ENCODE measurements at regions not wholly inside any gene's neighbourhood (a gene's known extent, or its start where the extent isn't known, plus 50 kb on each side); places are given as distances from the start of the nearest gene placed in this dataset.

DNA sequence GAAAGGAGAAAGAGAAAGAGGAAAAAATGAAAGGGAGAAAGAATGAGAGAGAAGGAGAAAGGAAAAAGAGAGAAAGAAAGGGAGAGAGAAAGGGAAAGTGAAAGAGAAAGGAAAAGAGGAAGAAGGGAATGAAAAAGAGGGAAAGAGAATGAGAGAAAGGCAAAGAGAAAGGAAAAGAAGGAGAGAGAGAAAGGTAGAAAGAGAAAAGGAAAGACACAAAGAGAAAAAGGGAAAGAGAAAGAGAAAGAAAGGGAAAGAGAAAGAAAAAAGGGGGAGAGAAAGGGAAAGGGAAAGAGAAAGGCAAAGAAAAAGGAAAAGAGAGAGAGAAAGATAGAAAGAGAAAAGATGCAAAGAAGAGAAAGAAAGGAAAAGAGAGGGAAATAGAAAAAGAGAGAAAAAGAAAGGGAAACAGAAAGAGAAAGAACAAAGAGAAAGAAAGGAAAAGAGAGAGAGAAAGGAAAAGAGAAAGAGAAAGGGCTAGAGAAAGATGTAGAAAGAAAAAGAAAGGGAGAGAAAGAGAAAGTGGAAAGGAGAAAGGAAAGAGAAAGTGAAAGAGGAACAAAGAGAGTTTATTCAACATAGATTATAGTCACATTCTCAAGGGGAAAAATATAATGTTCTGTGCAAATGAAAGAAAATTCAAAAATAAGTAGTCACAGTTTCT lies 165.2 kb downstream of the TMEM38B start:
- DNase-seq (ENCODE audit: low read depth, low spot score): no peak
- no peak overlapping the region for H3K27ac ChIP-seq

DNA sequence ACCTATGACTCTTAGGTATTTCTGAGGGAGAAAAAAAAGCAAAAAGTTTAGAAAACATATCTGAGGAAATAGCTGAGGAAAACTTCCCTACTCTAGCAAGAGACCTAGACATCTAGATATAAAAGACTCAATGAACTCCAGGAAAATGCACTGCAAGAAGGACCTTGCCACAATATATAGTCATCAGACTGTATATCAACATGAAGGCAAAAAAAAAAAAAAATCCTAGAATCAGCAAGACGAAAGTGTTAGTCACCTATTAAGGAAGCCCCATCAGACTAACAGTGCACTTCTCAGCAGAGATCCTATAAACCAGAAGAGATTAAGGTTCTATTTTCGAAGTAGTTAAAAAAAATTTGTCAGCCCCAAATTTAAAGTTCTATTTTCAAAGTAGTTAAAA lies 166.2 kb downstream of the TMEM38B start:
- DNase-seq (ENCODE audit: low read depth, low spot score): no peak
- no peak overlapping the region for H3K27ac ChIP-seq

DNA sequence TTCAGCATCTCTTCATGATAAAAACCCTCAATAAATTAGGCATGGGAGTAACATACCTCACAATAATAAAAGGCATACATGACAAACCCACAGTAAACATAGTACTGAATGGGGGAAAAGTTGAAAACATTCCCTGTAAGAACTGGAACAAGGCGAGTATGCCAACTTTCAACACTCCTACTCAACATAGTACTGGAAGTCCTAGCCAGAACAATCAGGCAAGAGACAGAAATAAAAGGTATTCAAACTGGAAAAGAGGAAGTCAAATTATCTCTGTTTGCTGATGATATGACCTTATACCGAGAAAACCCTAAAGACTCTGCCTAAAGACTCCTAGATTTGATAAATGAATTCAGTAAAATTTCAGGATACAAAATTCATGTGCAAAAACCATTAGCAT lies 167.6 kb downstream of the TMEM38B start:
- H3K27ac ChIP-seq: no peak overlapping the region
- DNase-seq (ENCODE audit: low read depth, low spot score): no peak

DNA sequence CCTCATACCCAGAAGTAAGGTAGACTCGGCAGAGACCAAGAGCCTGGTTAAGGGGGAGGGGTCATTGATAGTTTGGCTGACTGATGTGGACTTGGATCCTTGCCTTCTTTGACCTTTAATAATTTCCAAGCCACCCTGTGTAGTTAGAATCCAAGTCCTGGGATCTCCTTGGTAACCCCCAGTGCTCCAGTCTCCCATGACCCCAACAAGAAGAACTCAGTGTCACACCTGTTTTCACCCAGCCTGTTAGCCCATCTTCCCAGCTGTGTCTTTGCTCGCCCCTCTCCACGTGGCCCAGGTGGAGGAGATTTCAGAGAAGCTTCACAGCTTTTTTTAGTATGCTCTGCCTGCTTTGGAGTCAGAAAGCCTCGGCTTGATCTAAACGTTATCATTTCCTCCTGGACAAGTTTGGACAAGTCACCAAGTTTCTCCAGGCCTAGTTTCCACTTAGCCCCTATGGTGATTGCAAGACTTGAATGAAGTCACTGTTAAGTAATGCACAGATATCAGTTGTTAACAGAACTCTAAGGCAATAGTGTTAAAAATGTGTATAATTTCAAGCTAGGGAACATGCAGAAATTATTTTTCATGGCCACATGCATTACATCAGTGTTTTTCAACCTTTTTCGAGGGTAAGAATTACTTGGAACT lies 170.0 kb downstream of the TMEM38B start:
- peak; percentile 40 for DNase-seq (ENCODE audit: low read depth, low spot score)
- peak overlapping the region; percentile 11 for H3K27ac ChIP-seq

DNA sequence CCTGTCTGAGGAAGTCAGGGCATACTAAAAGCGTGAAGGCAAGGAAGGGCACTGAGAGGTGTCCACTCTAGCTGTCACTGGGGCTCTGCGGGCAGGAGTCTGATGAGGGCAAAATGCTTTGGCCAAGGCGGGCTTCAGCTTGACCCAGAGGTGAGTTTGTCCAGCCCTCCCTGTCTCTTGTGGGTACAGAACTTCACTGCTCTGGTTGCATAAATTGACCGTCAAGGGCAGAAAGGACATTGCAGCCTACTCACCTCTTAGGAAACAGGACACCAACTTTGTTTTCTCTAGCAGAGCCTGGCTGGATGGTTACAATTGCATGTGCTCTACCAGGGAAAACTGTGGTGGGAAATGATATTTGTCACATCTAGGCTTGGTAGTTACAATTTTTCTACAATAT lies 170.9 kb downstream of the TMEM38B start:
- H3K27ac ChIP-seq: no peak overlapping the region
- DNase-seq (ENCODE audit: low read depth, low spot score): no peak

DNA sequence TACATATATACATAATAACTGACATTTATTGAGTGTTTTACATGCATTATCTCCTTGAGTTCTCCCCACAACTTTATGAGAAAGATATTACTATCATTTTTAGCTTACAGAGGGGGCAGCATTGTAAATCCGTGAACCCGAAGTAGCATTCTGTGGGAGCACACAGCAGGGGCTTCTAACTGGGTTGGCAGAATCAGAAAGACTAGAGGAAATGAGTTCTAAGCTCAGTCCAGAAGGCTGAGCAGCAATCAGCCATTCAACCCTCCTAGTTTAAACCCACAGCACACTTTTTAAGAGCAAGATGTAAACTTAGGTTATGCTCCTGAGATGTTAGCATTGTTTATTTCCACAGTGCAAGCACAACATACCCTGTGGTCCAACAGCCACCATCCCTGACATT lies 177.2 kb downstream of the TMEM38B start:
- no peak overlapping the region for H3K27ac ChIP-seq
- DNase-seq (ENCODE audit: low read depth, low spot score): no peak

DNA sequence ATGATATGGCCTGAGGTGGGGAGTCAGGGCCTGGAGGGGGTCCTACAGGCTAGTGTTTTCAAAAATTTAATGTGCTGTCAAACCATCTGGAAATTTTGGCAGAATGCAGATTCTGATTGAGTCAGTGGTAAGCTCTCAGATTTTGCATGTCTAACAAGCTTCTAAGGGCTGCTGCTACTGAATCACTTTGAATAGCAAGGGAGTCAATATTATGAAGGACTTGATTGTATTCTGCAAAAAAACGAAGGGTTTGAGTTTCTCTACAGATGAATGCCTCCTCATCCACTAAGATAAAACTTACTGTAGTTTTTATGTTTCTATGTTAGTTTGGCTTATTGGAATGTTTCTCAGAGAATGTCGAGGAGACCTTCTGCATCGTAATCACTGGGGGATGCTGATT lies 179.5 kb downstream of the TMEM38B start:
- H3K27ac ChIP-seq: no peak overlapping the region
- DNase-seq (ENCODE audit: low read depth, low spot score): no peak

DNA sequence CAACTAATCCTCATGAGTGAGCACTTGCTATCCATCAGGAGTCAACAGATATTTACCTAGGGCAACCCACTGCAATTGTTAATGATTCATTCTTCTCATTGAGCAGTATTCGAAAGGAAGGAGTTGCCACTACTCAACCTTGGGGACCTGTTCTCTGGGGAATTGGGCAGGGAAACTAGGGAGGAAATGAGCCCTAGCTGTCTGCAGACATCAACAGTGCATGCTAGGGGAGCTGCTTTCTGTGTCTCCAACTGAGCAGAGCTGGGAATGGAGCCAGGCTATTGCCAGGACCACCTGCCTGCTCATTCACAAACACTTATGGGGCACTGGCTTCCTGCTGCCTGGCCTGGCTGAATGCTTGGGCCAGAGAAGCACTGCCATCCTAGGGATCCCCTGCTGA lies 183.4 kb downstream of the TMEM38B start:
- H3K27ac ChIP-seq: no peak overlapping the region
- DNase-seq (ENCODE audit: low read depth, low spot score): no peak

DNA sequence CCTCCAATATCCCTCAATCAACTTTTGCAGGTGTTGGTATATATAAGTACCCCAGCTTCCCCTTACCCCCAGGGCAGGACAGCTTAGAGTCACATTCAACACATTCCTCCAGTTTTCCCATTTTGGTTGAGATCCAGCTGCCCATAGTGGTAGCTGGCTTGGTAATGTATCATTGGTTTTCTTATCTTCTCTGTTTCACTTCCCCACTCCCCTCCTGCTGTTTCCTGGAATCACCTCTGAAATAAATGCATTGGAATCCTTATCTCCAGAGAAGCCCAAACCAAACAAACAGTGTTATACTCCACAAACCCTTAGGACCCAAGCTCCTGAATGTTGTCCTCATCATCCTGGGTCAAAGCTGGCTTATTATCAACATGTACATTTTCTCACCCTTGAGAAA lies 184.8 kb downstream of the TMEM38B start:
- H3K27ac ChIP-seq: no peak overlapping the region
- DNase-seq (ENCODE audit: low read depth, low spot score): no peak

DNA sequence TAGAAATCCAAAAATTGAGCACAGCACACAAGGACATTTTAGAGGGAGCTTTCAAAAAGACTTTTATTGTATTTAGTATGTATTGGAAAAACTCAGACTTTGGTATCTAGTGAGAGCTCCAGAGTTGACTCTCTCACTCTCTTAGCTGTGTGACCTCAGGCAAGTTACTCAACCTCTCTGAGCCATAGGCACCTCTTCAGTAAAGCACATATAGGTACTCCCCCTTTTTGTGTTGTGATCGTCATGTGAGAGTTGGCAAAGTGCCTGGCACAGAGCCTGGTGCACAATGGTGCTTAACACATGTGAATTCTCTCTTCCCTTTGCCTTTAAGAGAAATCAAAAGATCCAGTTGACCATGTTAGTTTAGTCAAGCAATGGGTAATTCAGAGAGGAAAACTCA lies 186.2 kb downstream of the TMEM38B start:
- H3K27ac ChIP-seq: no peak overlapping the region
- no peak for DNase-seq (ENCODE audit: low read depth, low spot score)

DNA sequence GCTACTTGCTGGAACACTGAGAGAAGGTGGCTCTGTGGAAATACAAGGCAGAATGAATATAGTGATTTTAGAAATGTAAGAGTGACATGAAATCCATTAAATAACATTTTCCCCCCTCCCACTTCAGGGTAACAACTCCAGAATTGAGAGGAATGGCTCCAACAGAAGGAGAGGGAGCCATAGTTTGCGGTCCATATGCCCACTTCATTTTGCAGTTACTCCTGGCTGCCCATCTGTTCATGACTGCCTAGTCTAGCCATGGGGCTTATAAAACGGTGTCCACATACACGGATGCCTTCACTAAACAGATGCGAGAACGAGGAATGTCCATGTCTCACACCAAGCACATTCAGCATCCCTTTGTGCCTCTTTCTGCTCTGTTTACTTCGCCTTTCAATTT lies 186.7 kb downstream of the TMEM38B start:
- no peak for DNase-seq (ENCODE audit: low read depth, low spot score)
- no peak overlapping the region for H3K27ac ChIP-seq

DNA sequence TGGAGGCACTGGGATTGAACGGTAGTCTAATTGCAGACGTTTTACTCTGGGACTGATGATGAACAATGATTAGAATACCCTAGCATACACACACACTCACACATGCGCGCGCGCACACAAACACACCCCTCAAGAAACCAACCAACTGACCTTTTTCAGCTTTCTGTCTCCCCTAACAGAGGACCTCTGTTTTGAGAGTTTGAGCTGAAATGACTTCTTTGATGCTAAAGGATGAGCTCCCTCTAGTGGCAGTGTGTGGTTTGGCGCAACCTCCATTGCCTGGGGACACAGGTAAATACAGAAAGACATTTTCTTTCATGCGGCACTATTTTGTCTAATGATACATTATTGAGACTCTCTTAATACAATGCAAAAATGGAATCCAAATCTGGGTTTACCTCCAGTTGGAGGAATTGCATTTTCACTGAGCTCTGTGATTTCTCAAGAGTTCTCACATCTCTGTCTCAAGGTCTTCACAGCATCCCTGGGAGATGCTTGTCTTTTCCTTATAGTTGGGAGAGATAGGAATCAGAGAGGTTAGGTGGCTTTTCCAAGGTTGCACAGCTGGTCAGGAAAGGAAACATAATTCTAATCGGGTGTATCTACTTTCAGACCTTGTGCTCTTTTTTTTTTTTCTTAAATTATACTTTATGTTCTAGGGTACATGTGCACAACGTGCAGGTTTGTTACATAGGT lies 187.5 kb downstream of the TMEM38B start:
- no peak overlapping the region for H3K27ac ChIP-seq
- DNase-seq (ENCODE audit: low read depth, low spot score): no peak

DNA sequence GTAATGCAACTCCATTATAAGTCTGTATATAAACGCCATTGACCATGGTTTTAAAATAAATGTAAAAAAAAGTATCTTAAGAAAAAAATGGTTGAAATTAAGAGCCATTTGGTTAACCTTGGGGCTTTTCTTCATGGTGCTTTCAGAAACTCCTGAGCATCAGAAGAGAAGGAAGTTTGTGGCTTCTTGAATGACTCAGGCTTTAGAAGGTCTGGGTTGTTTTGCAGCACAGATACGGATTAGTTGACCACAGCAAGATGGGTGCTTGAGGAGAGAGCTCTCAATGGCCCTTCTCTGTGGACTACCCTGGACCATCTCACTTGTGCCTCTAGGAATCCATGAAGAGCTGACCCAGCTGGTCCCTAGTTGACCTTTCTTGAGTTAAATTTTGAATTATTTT lies 189.5 kb downstream of the TMEM38B start:
- DNase-seq (ENCODE audit: low read depth, low spot score): no peak
- no peak overlapping the region for H3K27ac ChIP-seq

DNA sequence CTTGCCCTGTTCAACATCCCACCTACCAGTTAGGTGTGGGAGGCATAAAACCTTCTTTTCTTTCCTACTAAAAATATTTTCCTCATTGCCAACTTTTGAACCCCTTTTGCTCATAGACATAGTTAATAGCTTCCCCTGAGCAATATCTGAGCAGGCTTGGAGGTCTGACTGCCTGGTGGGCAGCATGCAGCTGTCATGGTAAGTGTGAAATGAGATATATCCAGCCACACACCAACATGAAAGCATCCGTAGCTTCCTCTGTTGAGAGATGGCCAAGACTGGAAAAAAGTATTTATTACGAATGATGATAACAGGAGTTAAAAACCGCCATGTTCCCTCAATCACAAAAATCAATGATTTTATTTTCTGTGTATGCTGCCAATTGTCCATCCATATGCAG lies 190.1 kb downstream of the TMEM38B start:
- no peak for DNase-seq (ENCODE audit: low read depth, low spot score)

DNA sequence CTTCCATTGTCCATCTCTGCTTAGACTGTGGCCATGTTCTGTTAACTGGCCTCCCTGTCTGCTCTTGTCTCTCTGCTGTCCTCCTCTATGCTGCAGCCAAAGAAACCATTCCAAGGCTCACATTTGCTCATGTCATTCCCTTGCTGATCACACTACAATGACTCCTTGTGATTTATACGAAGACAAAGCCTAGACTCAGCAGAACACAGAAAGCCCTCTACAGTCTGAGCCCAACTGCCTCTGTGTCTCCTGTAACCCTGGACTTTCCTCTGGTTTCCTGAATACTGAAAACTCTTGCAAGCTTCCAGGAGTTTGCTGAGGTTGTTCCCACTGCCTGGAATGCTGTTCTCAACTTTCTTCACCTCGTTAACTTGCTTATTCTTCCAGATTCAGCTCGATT lies 191.8 kb downstream of the TMEM38B start:
- H3K27ac ChIP-seq: no peak overlapping the region
- no peak for DNase-seq (ENCODE audit: low read depth, low spot score)

More for the DNA sequence above, 190.1 kb downstream of the TMEM38B start:
- H3K27ac ChIP-seq: no peak overlapping the region

DNA sequence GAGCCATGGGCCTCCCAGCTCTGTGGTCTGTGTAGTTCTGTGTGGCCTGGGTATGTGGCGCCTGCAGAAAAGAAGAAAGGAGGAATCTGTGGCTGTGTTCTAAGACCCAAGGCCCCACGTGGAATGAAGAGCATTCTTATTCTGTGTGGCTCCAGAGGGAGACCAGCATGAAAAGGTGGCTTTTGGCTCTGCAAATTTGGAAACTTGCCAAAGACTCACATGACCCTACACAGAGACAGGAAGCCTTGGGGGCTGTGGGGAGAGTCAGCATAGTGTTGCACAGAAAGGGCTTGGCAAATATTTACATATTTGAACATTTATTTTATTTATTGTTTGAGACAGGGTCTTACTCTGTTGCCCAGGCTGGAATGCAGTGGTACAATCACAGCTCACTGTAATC lies 193.3 kb downstream of the TMEM38B start:
- no peak for DNase-seq (ENCODE audit: low read depth, low spot score)
- no peak overlapping the region for H3K27ac ChIP-seq

DNA sequence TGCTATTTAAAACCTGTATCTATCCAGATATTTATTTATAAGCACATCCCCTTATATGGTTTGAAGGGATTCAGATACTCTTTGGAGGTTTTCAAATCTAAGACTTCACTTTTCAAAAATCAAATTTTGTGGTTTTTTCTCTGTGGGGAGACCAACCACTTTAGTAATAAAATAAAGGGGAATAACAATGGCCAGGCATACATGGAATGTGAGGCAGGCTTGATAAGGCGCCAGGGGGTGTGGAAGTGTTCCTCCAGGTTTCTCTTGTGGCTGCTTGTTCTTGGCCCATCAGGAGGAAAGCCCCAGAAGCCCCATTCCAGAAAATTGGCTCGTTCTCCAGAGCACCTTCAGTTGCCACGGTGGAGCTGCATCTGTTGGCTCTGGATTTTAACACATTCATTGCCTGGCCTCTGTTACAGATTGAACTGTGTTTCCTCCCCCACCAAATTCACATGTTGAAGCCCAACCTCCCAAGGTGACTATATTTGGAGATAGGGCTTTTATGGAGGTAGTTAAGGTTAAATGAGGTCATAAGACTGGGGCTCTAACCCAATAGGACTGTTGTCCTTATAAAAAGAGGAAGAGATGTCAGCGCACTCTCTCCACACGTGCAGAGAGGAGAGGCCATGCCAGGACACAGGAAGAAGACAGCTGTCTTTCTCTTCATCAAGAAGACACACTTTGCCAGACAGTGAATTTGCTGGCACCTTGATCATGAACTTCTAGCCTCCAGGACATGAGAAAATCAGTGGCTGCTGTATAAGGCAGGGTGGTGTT lies 195.9 kb downstream of the TMEM38B start:
- no peak for DNase-seq (ENCODE audit: low read depth, low spot score)

DNA sequence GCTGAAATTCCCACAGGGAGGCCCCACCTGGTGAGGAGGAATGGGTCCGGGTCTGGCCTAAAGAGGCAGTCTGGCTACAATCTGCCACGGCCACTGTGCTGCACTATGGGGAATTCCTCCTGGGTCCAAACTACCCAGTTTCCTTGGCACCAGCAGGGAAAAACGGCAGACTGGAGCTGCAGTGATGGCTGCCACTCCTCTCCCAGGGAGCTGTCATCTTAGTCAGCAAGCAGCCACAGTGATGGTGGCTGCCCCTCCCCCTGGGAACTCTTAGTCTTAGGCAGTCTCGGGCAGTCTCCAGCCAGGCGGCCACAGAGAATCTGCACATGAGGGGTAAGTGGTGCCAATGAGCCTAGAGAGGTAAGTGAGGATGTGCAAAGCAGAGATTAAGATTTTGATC lies 205.8 kb downstream of the TMEM38B start:
- no peak for DNase-seq (ENCODE audit: low read depth, low spot score)
- H3K27ac ChIP-seq: no peak overlapping the region

More for the DNA sequence above, 195.9 kb downstream of the TMEM38B start:
- H3K27ac ChIP-seq: no peak overlapping the region

DNA sequence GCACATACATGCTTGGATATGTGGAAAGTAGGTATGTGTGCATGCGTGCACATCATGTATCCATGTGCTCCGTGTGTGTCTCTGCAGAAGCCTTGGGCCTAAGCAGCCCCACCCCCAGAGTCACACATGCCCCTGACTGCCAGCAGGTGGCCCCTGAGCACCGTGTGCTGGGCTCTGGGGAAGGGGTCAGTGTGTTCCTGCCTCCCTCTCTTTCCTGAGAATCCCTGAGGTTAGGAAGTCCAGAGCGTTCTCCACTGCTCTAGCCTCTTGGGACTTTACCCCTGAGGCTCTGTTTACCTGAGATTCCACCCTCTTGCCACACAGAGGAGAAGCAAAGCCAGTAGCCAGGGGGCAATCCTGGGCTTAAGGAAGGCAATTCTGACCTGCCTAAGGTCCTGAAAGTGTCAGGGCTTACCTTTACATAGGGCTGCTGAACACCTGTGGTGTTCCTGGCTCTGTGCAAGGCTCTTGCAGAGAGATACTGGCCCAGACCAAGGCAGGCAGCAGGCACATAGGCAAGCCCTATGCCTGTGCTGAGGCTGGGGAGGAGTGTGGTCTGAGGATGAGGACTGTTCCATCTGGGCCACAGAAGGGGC lies 207.3 kb downstream of the TMEM38B start:
- DNase-seq (ENCODE audit: low read depth, low spot score): no peak
- H3K27ac ChIP-seq: no peak overlapping the region

DNA sequence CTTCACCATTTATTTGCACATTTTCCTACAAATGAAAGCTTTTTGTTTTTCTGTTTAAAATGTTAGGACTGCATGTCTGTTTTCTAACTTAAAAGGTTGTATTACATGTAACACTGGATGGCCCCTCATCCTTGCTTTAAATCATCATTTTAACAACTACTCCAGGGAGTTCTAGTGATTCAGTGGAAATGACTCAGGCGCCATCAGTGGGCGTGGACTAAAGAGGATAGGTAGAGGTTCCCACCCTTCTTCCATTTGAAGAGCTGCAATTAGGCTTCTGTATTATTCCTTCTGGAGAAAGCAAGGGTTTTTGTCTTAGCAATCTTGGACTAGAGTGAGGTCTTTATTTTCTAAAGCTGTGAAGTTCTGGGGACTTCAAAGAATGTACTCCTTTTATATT lies 213.7 kb downstream of the TMEM38B start:
- peak; percentile 20 for DNase-seq (ENCODE audit: low read depth, low spot score)

More for the DNA sequence above, 213.7 kb downstream of the TMEM38B start:
- H3K27ac ChIP-seq: no peak overlapping the region

Data from epithelial cell of prostate (primary cell).